Osteoblast (primary cell): ENCODE measurements at regions not wholly inside any gene's neighbourhood (a gene's known extent, or its start where the extent isn't known, plus 50 kb on each side); places are given as distances from the start of the nearest gene placed in this dataset.
"Not testable (repeated sequence)": the region's sequence is repeated elsewhere in the genome, so short reads cannot be mapped to it uniquely, and the experiment has no call there.

Source experiments
- DNase-seq: peaks from one replicate; pipeline ENCODE4 v3.0.0; 2011; ENCODE audit warnings: low spot score, mixed read lengths; ENCODE audit not compliant: insufficient read length; ENCODE audit errors: missing footprints
- H2AFZ ChIP-seq: 2 replicates; pipeline ENCODE4 v1.6.0; 2011; ENCODE audit warnings: mild to moderate bottlenecking, low read length
- H3K27ac ChIP-seq: 2 replicates; pipeline ENCODE4 v1.5.1; 2011; ENCODE audit warnings: mild to moderate bottlenecking, low read depth, low read length, moderate library complexity
- H3K27me3 ChIP-seq: 2 replicates; pipeline ENCODE4 v1.6.0; 2012; ENCODE audit warnings: mild to moderate bottlenecking, control low read depth, inconsistent platforms, low read length, moderate library complexity; ENCODE audit not compliant: insufficient read depth
- H3K36me3 ChIP-seq: 2 replicates; pipeline ENCODE4 v1.5.1; 2011; ENCODE audit warnings: mild to moderate bottlenecking, low read length, control low read depth, moderate library complexity; ENCODE audit not compliant: insufficient read depth
- H3K4me1 ChIP-seq: 2 replicates; pipeline ENCODE4 v1.5.1; 2011; ENCODE audit warnings: mild to moderate bottlenecking, low read length, control low read depth, moderate library complexity; ENCODE audit not compliant: insufficient read depth
- H3K4me2 ChIP-seq: 2 replicates; pipeline ENCODE4 v1.6.0; 2011; ENCODE audit warnings: mild to moderate bottlenecking, low read length; ENCODE audit not compliant: insufficient read depth
- H3K4me3 ChIP-seq: fragments of 200-600 bp; sonication (generic); 3 replicates; pipeline ENCODE4 v1.5.1; 2012; ENCODE audit warnings: mild to moderate bottlenecking, low read length, inconsistent platforms; ENCODE audit not compliant: insufficient read depth
- H3K79me2 ChIP-seq: 2 replicates; pipeline ENCODE4 v1.6.0; 2012; ENCODE audit warnings: mild to moderate bottlenecking, low read length, control low read depth, inconsistent platforms; ENCODE audit not compliant: insufficient read depth
- H3K9me3 ChIP-seq: 2 replicates; pipeline ENCODE4 v1.5.1; 2011; ENCODE audit warnings: low read depth, low read length, control low read depth
- H4K20me1 ChIP-seq: 2 replicates; pipeline ENCODE4 v1.6.0; 2012; ENCODE audit warnings: mild to moderate bottlenecking, low read length, control low read depth; ENCODE audit not compliant: insufficient read depth
- TF ChIP-seq, protein P1 (sequence below): IDR thresholded peaks from 2 replicates; pipeline ENCODE4 v1.5.1; 2011; ENCODE audit warnings: mild to moderate bottlenecking, low read depth, low read length, moderate library complexity; ENCODE audit errors: extremely low read depth

DNA sequence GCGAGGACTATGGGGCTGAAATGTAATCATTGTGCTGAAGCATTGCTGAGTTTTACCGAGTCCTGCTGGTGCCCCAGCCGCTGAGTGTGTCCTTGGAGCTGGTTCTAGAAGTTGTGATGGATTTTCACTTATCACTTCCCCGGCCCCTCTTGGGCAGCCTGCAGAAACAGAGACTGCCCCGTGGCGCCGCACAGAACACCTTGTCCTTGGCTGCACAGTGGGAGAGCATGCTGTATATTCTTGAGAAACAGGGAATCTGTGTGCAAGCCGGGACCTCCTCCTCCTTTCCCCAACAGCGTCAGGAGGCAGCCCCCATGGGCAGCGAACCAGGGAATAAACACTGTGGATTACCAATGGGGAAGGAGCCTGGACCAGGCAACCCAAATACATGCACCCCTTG, 90.6 kb upstream of the RUFY1 start:
- no peak for DNase-seq
- H3K9me3 ChIP-seq, result no peaks in the 10 kb centered on the region
- H3K4me3 ChIP-seq, result no peak overlapping the region
- H3K27me3 ChIP-seq, result peaks cover 6% of the 10 kb centered on the region
- no peaks in the 10 kb centered on the region for H3K79me2 ChIP-seq
- no peak overlapping the region for H3K4me2 ChIP-seq
- TF ChIP-seq, protein P1, sequence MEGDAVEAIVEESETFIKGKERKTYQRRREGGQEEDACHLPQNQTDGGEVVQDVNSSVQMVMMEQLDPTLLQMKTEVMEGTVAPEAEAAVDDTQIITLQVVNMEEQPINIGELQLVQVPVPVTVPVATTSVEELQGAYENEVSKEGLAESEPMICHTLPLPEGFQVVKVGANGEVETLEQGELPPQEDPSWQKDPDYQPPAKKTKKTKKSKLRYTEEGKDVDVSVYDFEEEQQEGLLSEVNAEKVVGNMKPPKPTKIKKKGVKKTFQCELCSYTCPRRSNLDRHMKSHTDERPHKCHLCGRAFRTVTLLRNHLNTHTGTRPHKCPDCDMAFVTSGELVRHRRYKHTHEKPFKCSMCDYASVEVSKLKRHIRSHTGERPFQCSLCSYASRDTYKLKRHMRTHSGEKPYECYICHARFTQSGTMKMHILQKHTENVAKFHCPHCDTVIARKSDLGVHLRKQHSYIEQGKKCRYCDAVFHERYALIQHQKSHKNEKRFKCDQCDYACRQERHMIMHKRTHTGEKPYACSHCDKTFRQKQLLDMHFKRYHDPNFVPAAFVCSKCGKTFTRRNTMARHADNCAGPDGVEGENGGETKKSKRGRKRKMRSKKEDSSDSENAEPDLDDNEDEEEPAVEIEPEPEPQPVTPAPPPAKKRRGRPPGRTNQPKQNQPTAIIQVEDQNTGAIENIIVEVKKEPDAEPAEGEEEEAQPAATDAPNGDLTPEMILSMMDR, result no peak
- H3K4me1 ChIP-seq, result no peaks in the 10 kb centered on the region
- H3K36me3 ChIP-seq, result no peaks in the 10 kb centered on the region
- no peak overlapping the region for H3K27ac ChIP-seq
- no peaks in the 10 kb centered on the region for H4K20me1 ChIP-seq
- no peak overlapping the region for H2AFZ ChIP-seq

DNA sequence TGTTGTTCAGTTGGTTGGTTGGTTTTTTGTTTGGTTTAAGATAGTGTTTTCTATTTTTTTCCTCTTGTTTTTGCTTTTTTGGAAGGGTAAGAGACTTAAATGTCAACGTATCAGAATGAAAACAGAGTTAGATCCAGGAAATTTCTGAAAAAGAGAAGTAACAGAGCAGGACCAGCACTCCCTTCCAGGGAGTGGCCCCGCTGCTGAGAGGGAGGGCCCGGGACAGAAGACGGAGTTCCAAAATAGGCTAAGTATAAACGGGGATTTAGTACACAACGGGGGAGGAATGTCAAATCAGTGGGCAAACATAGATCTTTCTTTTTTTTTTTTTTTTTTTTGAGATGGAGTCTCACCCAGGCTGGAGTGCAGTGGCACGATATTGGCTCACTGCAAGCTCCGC, 92.7 kb upstream of the RUFY1 start:
- no peak for DNase-seq
- H3K27ac ChIP-seq, result no peak overlapping the region
- H3K4me3 ChIP-seq, result no peak overlapping the region

DNA sequence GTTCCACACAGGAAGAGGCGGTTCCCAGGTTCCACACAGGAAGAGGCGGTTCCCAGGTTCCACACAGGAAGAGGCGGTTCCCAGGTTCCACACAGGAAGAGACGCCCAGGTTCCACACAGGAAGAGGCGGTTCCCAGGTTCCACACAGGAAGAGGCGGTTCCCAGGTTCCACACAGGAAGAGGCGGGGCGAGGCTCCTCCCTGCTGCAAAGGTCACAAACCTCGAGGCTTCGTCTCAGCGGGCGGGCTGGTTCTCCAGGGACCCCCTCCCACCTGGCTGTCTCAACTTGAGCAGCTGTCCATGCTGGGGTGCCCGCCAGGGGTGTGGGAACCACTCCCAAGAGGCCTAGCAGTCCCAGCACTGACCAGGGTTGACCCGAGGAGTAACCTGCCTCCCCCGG, 94.3 kb upstream of the RUFY1 start:
- not testable (repeated sequence) for H3K4me3 ChIP-seq, H3K4me2 ChIP-seq, H3K27ac ChIP-seq, H3K79me2 ChIP-seq, DNase-seq, H3K4me1 ChIP-seq, H2AFZ ChIP-seq, H3K36me3 ChIP-seq, H3K9me3 ChIP-seq, H3K27me3 ChIP-seq, H4K20me1 ChIP-seq

More for the DNA sequence above, 92.7 kb upstream of the RUFY1 start:
- no peaks in the 10 kb centered on the region for H4K20me1 ChIP-seq
- H3K79me2 ChIP-seq, result no peaks in the 10 kb centered on the region
- H3K36me3 ChIP-seq, result no peaks in the 10 kb centered on the region
- H3K9me3 ChIP-seq, result no peaks in the 10 kb centered on the region
- H3K4me2 ChIP-seq, result no peak overlapping the region
- TF ChIP-seq, protein P1, result no peak
- no peak overlapping the region for H2AFZ ChIP-seq
- peaks cover 6% of the 10 kb centered on the region for H3K27me3 ChIP-seq
- no peaks in the 10 kb centered on the region for H3K4me1 ChIP-seq

DNA sequence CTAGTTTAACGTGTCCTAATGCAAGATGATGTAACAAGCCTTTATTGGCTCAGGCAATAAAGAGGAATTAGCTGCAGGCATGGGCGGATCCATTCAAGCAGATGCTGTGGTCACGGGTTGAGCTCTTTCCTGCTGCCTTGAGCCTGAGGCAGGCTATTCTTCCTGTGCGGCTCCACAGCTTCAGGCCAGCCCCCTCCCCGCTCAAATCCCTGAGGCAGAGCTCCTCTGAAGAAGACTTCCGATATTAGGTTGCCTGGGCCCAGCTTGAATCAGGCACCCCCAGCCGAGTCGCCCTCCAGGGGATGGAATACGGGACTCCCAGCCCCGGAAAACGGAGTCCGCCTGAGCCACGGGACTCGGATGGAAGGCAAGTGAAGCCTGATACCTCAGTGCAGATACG, 95.0 kb upstream of the RUFY1 start:
- no peak overlapping the region for H3K4me3 ChIP-seq
- peaks cover 6% of the 10 kb centered on the region for H3K27me3 ChIP-seq
- no peak for DNase-seq
- H3K79me2 ChIP-seq, result no peaks in the 10 kb centered on the region
- no peaks in the 10 kb centered on the region for H3K9me3 ChIP-seq
- no peaks in the 10 kb centered on the region for H4K20me1 ChIP-seq
- no peak overlapping the region for H3K27ac ChIP-seq
- H3K4me1 ChIP-seq, result no peaks in the 10 kb centered on the region
- H3K4me2 ChIP-seq, result no peak overlapping the region
- H3K36me3 ChIP-seq, result no peaks in the 10 kb centered on the region
- H2AFZ ChIP-seq, result no peak overlapping the region
- TF ChIP-seq, protein P1, result no peak
